HEK293 (cell line): ENCODE measurements at regions not wholly inside any gene's neighbourhood (a gene's known extent, or its start where the extent isn't known, plus 50 kb on each side); places are given as distances from the start of the nearest gene placed in this dataset.

ENCODE experiments used
- CTCF ChIA-PET: fragments of 350-600 bp; formaldehyde crosslinking; extraction: SDS; loops from one replicate; lab custom pipeline; 2021; ENCODE audit warnings: antibody characterized with exemption; lab: Yijun Ruan, JAX
- POLR2A ChIA-PET: fragments of 300-600 bp; formaldehyde crosslinking; extraction: SDS; loops from one replicate; lab custom pipeline; 2020; ENCODE audit warnings: antibody characterized with exemption, inconsistent platforms; lab: Yijun Ruan, JAX
- H3K27ac ChIP-seq: fragments of 200-500 bp; sonication (Bioruptor generic); 2 replicates; pipeline ENCODE4 v1.5.1; 2014; ENCODE audit warnings: low read depth, low read length, control low read depth, inconsistent platforms; ENCODE audit errors: extremely low read depth
- H3K36me3 ChIP-seq, 2 experiments: fragments of 200-500 bp in 1 of 2; sonication (Bioruptor generic) in 1 of 2; 1 replicate in 1 of 2; 2 replicates in 1 of 2; pipeline ENCODE4 v1.5.1; 2014 to 2017; ENCODE audit warnings: inconsistent platforms in 2 of 2, low read length in 2 of 2; ENCODE audit not compliant: control insufficient read depth in 2 of 2, insufficient read depth in 1 of 2
- H3K4me1 ChIP-seq: fragments of 200-500 bp; sonication (Bioruptor generic); 2 replicates; pipeline ENCODE4 v1.5.1; 2014; ENCODE audit warnings: mild to moderate bottlenecking, low read length, inconsistent platforms; ENCODE audit not compliant: control insufficient read depth, insufficient read depth
- H3K4me3 ChIP-seq: 2 replicates; pipeline ENCODE4 v1.5.1; 2011; ENCODE audit warnings: low read depth, mild to moderate bottlenecking, control low read depth, low read length, moderate library complexity
- H3K9me3 ChIP-seq: fragments of 200-500 bp; sonication (Bioruptor generic); 2 replicates; pipeline ENCODE4 v1.5.1; 2014; ENCODE audit warnings: low read depth, low read length, inconsistent platforms; ENCODE audit not compliant: control insufficient read depth, insufficient read depth
- BCL11B ChIP-seq: fragments of 450-650 bp; formaldehyde crosslinking; IDR thresholded peaks from 2 replicates; pipeline ENCODE4 v1.5.1; 2016; ENCODE audit warnings: low read depth, missing biosample characterization, missing genetic modification characterization
- CTCF ChIP-seq: fragments of 450-650 bp; formaldehyde crosslinking; IDR thresholded peaks from 2 replicates; pipeline ENCODE4 v1.5.1; 2016; ENCODE audit warnings: missing biosample characterization, missing genetic modification characterization
- GLI2 ChIP-seq: fragments of 450-650 bp; formaldehyde crosslinking; IDR thresholded peaks from 2 replicates; pipeline ENCODE4; 2017; ENCODE audit warnings: missing biosample characterization, missing genetic modification characterization, low read depth, borderline replicate concordance
- IKZF3 ChIP-seq: fragments of 450-650 bp; IDR thresholded peaks from 2 replicates; pipeline ENCODE4 v1.5.0; 2018; ENCODE audit warnings: missing biosample characterization, mild to moderate bottlenecking, missing genetic modification characterization, moderate library complexity
- MYNN ChIP-seq: fragments of 450-650 bp; formaldehyde crosslinking; IDR thresholded peaks from 2 replicates; pipeline ENCODE4 v1.5.1; 2016; ENCODE audit warnings: missing biosample characterization, missing genetic modification characterization, borderline replicate concordance
- PRDM4 ChIP-seq: fragments of 450-650 bp; formaldehyde crosslinking; IDR thresholded peaks from 2 replicates; pipeline ENCODE4 v1.5.1; 2017; ENCODE audit warnings: missing biosample characterization, missing genetic modification characterization
- ZBTB49 ChIP-seq: fragments of 450-650 bp; formaldehyde crosslinking; IDR thresholded peaks from 2 replicates; pipeline ENCODE4 v1.5.1; 2016; ENCODE audit warnings: missing biosample characterization, missing genetic modification characterization, low read depth
- ZNF140 ChIP-seq: fragments of 450-650 bp; formaldehyde crosslinking; IDR thresholded peaks from 2 replicates; pipeline ENCODE4 v1.5.1; 2016; ENCODE audit warnings: missing biosample characterization, missing genetic modification characterization
- ZNF155 ChIP-seq: fragments of 450-650 bp; formaldehyde crosslinking; IDR thresholded peaks from 2 replicates; pipeline ENCODE4 v1.5.1; 2016; ENCODE audit warnings: missing biosample characterization, missing genetic modification characterization
- ZNF2 ChIP-seq: fragments of 450-650 bp; formaldehyde crosslinking; IDR thresholded peaks from 2 replicates; pipeline ENCODE4 v1.5.1; 2016; ENCODE audit warnings: missing biosample characterization, missing genetic modification characterization
- ZNF274 ChIP-seq, 2 experiments: fragments of 200-500 bp in 1 of 2; fragments of 450-650 bp in 1 of 2; sonication (Bioruptor generic) in 1 of 2; formaldehyde crosslinking in 1 of 2; IDR thresholded peaks; 2 replicates each; pipeline versions ENCODE4 v1.5.1 to v1.6.1; 2014 to 2016; ENCODE audit warnings: borderline replicate concordance in 1 of 2, inconsistent platforms in 1 of 2, low read length in 1 of 2, missing biosample characterization in 1 of 2, missing genetic modification characterization in 1 of 2
- ZNF404 ChIP-seq: fragments of 450-650 bp; formaldehyde crosslinking; IDR thresholded peaks from 2 replicates; pipeline ENCODE4 v1.5.1; 2017; ENCODE audit warnings: missing biosample characterization, missing genetic modification characterization
- ZNF518A ChIP-seq: fragments of 450-650 bp; formaldehyde crosslinking; conservative IDR thresholded peaks from 2 replicates; pipeline ENCODE4 v1.5.1; 2016; ENCODE audit warnings: low read depth, missing biosample characterization, missing genetic modification characterization
- ZNF521 ChIP-seq: fragments of 450-650 bp; formaldehyde crosslinking; IDR thresholded peaks from 2 replicates; pipeline ENCODE4 v1.5.1; 2017; ENCODE audit warnings: missing biosample characterization, mild to moderate bottlenecking, missing genetic modification characterization
- ZNF768 ChIP-seq: fragments of 450-650 bp; formaldehyde crosslinking; IDR thresholded peaks from 2 replicates; pipeline ENCODE4 v1.5.1; 2018; ENCODE audit warnings: missing biosample characterization, mild to moderate bottlenecking, missing genetic modification characterization
- ZNF830 ChIP-seq: fragments of 450-650 bp; IDR thresholded peaks from 2 replicates; pipeline ENCODE4 v1.5.0; 2018; ENCODE audit warnings: missing biosample characterization, missing genetic modification characterization, low read depth, mild to moderate bottlenecking, moderate library complexity
- ZSCAN23 ChIP-seq: fragments of 450-650 bp; formaldehyde crosslinking; IDR thresholded peaks from 2 replicates; pipeline ENCODE4 v1.5.1; 2016; ENCODE audit warnings: missing biosample characterization, missing genetic modification characterization
- ZSCAN5A ChIP-seq: fragments of 450-650 bp; formaldehyde crosslinking; IDR thresholded peaks from 2 replicates; pipeline ENCODE4 v1.5.1; 2016; ENCODE audit warnings: missing biosample characterization, missing genetic modification characterization

GRCh38 chr5:163193886-163194285 lies 243.5 kb upstream of the CCNG1 start:
- POLR2A ChIA-PET = no interaction called here
- CTCF ChIA-PET = no interaction called here
- H3K9me3 ChIP-seq = no peaks in the 10 kb centered on the region
- no peak for TF ChIP-seq IKZF3 (tag by site-specific recombination)
- no peak for TF ChIP-seq ZNF155 (tag by site-specific recombination)
- TF ChIP-seq ZBTB49 (tag by site-specific recombination) = no peak
- no peak for TF ChIP-seq ZSCAN23 (tag by site-specific recombination)
- no peak for TF ChIP-seq ZSCAN5A (tag by site-specific recombination)
- TF ChIP-seq GLI2 (tag by site-specific recombination) = no peak
- TF ChIP-seq MYNN (tag by site-specific recombination) = no peak
- no peak for TF ChIP-seq ZNF140 (tag by site-specific recombination)
- no peak for TF ChIP-seq CTCF
- no peak for TF ChIP-seq ZNF518A (tag by site-specific recombination)
- no peak for TF ChIP-seq BCL11B (tag by site-specific recombination)
- no peak for TF ChIP-seq ZNF521 (tag by site-specific recombination)
- no peak for TF ChIP-seq PRDM4 (tag by site-specific recombination)
- TF ChIP-seq ZNF404 (tag by site-specific recombination) = no peak
- TF ChIP-seq ZNF768 (tag by site-specific recombination) = no peak
- TF ChIP-seq ZNF830 (tag by site-specific recombination) = no peak
- TF ChIP-seq ZNF2 (tag by site-specific recombination) = no peak
- no peak for TF ChIP-seq ZNF274 (IDR thresholded peaks at IDR 0.05; ENCODE audit: low read length)
- TF ChIP-seq ZNF274 (tag by site-specific recombination; IDR thresholded peaks at IDR 0.05; ENCODE audit: borderline replicate concordance) = no peak
- TF ChIP-seq, all 188 proteins: peak for 0
- Histone ChIP-seq H3K4me1 (no peaks in the 10 kb centered on the region), H3K4me3 (no peak overlapping the region), H3K36me3 (no peaks in the 10 kb centered on the region), H3K27ac (no peak overlapping the region)
